SK-N-SH (cell line): ENCODE measurements at regions not wholly inside any gene's neighbourhood (a gene's known extent, or its start where the extent isn't known, plus 50 kb on each side); places are given as distances from the start of the nearest gene placed in this dataset.

Source experiments
- CTCF ChIA-PET: fragments of 300-600, 350-600 bp; formaldehyde crosslinking; extraction: SDS; loops from one replicate; lab custom pipeline; 2021; lab: Yijun Ruan, JAX
- POLR2A ChIA-PET: fragments of 350-600 bp; sonication (Branson Sonifier 250); formaldehyde crosslinking; extraction: SDS; loops from one replicate; lab custom pipeline; 2020; ENCODE audit warnings: antibody characterized with exemption, inconsistent platforms; lab: Yijun Ruan, JAX
- DNase-seq: peaks from one replicate; pipeline ENCODE4 v3.0.0; 2012
- H2AFZ ChIP-seq: fragments of 200-600 bp; sonication (generic); 2 replicates; pipeline ENCODE4 v1.8.1; 2016; ENCODE audit warnings: antibody characterized with exemption, mild to moderate bottlenecking, low read depth
- H3F3A ChIP-seq: fragments of 200-600 bp; sonication (generic); replicated peaks from 2 replicates; pipeline ENCODE3; 2016; ENCODE audit warnings: antibody characterized with exemption, mild to moderate bottlenecking; ENCODE audit not compliant: insufficient read depth
- H3K27ac ChIP-seq, 2 experiments: fragments of 200-500 bp in 1 of 2; fragments of 200-600 bp in 1 of 2; sonication (Bioruptor generic) in 1 of 2; sonication (generic), shearing (Covaris generic) in 1 of 2; 2 replicates each; pipeline versions ENCODE4 v1.5.1 to v1.6.1; 2014 to 2016; ENCODE audit warnings: low read depth in 2 of 2, inconsistent platforms in 1 of 2, low read length in 1 of 2, mild to moderate bottlenecking in 1 of 2, mixed read lengths in 1 of 2
- H3K27me3 ChIP-seq: fragments of 200-600 bp; sonication (generic), shearing (Covaris generic); 2 replicates; pipeline ENCODE4 v1.6.1; 2016; ENCODE audit warnings: mixed run types; ENCODE audit not compliant: insufficient read depth
- H3K36me3 ChIP-seq, 2 experiments: fragments of 200-500 bp in 1 of 2; fragments of 200-600 bp in 1 of 2; sonication (Bioruptor generic) in 1 of 2; sonication (generic) in 1 of 2; replicated peaks in 1 of 2; 2 replicates each; pipeline versions ENCODE3 to v1.5.1; 2014 to 2016; ENCODE audit warnings: low read length in 1 of 2, mild to moderate bottlenecking in 1 of 2; ENCODE audit not compliant: insufficient read depth in 2 of 2, control insufficient read depth in 1 of 2
- H3K4me1 ChIP-seq, 2 experiments: fragments of 200-500 bp in 1 of 2; fragments of 200-600 bp in 1 of 2; sonication (Bioruptor generic) in 1 of 2; sonication (generic), shearing (Covaris generic) in 1 of 2; 2 replicates each; pipeline versions ENCODE4 v1.5.1 to v1.6.1; 2014 to 2016; ENCODE audit warnings: low read depth in 1 of 2, low read length in 1 of 2, mixed run types in 1 of 2; ENCODE audit not compliant: insufficient read depth in 2 of 2, control insufficient read depth in 1 of 2
- H3K4me2 ChIP-seq: fragments of 200-600 bp; sonication (generic), shearing (Covaris generic); 2 replicates; pipeline ENCODE4 v1.6.1; 2017; ENCODE audit warnings: mixed run types
- H3K4me3 ChIP-seq, 2 experiments: fragments of 200-500 bp in 1 of 2; fragments of 200-600 bp in 1 of 2; sonication (Bioruptor generic) in 1 of 2; sonication (generic), shearing (Covaris generic) in 1 of 2; 2 replicates each; pipeline versions ENCODE4 v1.5.1 to v1.8.1; 2014 to 2016; ENCODE audit warnings: low read depth in 2 of 2, inconsistent platforms in 1 of 2, low read length in 1 of 2, mild to moderate bottlenecking in 1 of 2, mixed read lengths in 1 of 2, moderate library complexity in 1 of 2
- H3K79me2 ChIP-seq: fragments of 200-600 bp; sonication (generic); 2 replicates; pipeline ENCODE4 v1.8.1; 2017; ENCODE audit warnings: mild to moderate bottlenecking; ENCODE audit not compliant: insufficient read depth
- H3K9ac ChIP-seq: fragments of 200-600 bp; sonication (generic); 2 replicates; pipeline ENCODE4 v1.6.1; 2017; ENCODE audit warnings: mixed run types
- H3K9me2 ChIP-seq: fragments of 200-600 bp; sonication (generic); 2 replicates; pipeline ENCODE4 v1.6.1; 2017; ENCODE audit warnings: mixed run types
- H3K9me3 ChIP-seq: fragments of 200-600 bp; sonication (generic); 2 replicates; pipeline ENCODE4 v1.6.1; 2017; ENCODE audit warnings: mixed run types, mild to moderate bottlenecking, moderate library complexity
- H4K20me1 ChIP-seq: fragments of 200-600 bp; sonication (generic); 2 replicates; pipeline ENCODE4 v1.6.1; 2017; ENCODE audit warnings: mild to moderate bottlenecking, mixed run types; ENCODE audit not compliant: insufficient read depth
- CHD2 ChIP-seq: fragments of 150-350 bp; IDR thresholded peaks from 2 replicates; pipeline ENCODE4 v1.6.1; 2018; ENCODE audit warnings: low read length; ENCODE audit not compliant: partially characterized antibody
- FOXJ3 ChIP-seq: sonication (generic); formaldehyde crosslinking; IDR thresholded peaks from 2 replicates; pipeline ENCODE4 v1.5.1; 2020; ENCODE audit warnings: mild to moderate bottlenecking, missing genetic modification reagents
- FOXM1 ChIP-seq: IDR thresholded peaks from 2 replicates; pipeline ENCODE4 v1.4.0; 2012; ENCODE audit warnings: low read depth, mild to moderate bottlenecking
- GATA2 ChIP-seq: sonication (generic); formaldehyde crosslinking; IDR thresholded peaks from 2 replicates; pipeline ENCODE4 v1.5.0; 2020; ENCODE audit warnings: mild to moderate bottlenecking, missing genetic modification reagents
- JUND ChIP-seq: IDR thresholded peaks from 2 replicates; pipeline ENCODE4 v1.4.0; 2012
- MEF2A ChIP-seq: IDR thresholded peaks from 2 replicates; pipeline ENCODE4 v1.4.0; 2012; ENCODE audit warnings: low read depth, borderline replicate concordance
- MXI1 ChIP-seq: IDR thresholded peaks from 2 replicates; pipeline ENCODE4 v1.6.1; 2012; ENCODE audit warnings: mild to moderate bottlenecking, low read depth, low read length, improper control_type of control experiment
- POLR2AphosphoS5 ChIP-seq: IDR thresholded peaks from 2 replicates; pipeline ENCODE4 v1.6.1; 2012; ENCODE audit warnings: low read depth, low read length
- RFX5 ChIP-seq: IDR thresholded peaks from 2 replicates; pipeline ENCODE4 v1.6.1; 2012; ENCODE audit warnings: mild to moderate bottlenecking, improper control_type of control experiment, low read length
- SIN3A ChIP-seq: IDR thresholded peaks from 2 replicates; pipeline ENCODE4 v1.6.1; 2012; ENCODE audit warnings: low read depth, mild to moderate bottlenecking, low read length, moderate library complexity, borderline replicate concordance
- TAF1 ChIP-seq: IDR thresholded peaks from 2 replicates; pipeline ENCODE4 v1.6.1; 2012; ENCODE audit warnings: low read depth, mild to moderate bottlenecking, low read length, moderate library complexity, borderline replicate concordance
- TCF12 ChIP-seq: IDR thresholded peaks from 2 replicates; pipeline ENCODE4 v1.4.0; 2012
- WGBS: methylation state at CpG from one replicate; pipeline ENCODE4 v1.1.6; 2017; ENCODE audit warnings: low lambda C conversion rate; 5-methylcytosine and 5-hydroxymethylcytosine counted together
- TF ChIP-seq, protein P1 (sequence below): IDR thresholded peaks from 2 replicates; pipeline ENCODE4; 2012
- TF ChIP-seq, protein P2 (sequence below): fragments of 150-350 bp; IDR thresholded peaks from 2 replicates; pipeline ENCODE4 v1.6.1; 2016; ENCODE audit warnings: mild to moderate bottlenecking, low read depth, low read length
- TF ChIP-seq, protein P3 (sequence below): IDR thresholded peaks from 2 replicates; pipeline ENCODE4 v1.4.0; 2012; ENCODE audit warnings: low read depth, borderline replicate concordance
- TF ChIP-seq, protein P4 (sequence below): fragments of 150-350 bp; IDR thresholded peaks from 2 replicates; pipeline ENCODE4 v1.6.1; 2017; ENCODE audit warnings: antibody characterized with exemption, low read length, low read depth, borderline replicate concordance
- TF ChIP-seq, protein P5 (sequence below): IDR thresholded peaks from 2 replicates; pipeline ENCODE4 v1.4.0; 2012; ENCODE audit warnings: low read depth, borderline replicate concordance

DNA sequence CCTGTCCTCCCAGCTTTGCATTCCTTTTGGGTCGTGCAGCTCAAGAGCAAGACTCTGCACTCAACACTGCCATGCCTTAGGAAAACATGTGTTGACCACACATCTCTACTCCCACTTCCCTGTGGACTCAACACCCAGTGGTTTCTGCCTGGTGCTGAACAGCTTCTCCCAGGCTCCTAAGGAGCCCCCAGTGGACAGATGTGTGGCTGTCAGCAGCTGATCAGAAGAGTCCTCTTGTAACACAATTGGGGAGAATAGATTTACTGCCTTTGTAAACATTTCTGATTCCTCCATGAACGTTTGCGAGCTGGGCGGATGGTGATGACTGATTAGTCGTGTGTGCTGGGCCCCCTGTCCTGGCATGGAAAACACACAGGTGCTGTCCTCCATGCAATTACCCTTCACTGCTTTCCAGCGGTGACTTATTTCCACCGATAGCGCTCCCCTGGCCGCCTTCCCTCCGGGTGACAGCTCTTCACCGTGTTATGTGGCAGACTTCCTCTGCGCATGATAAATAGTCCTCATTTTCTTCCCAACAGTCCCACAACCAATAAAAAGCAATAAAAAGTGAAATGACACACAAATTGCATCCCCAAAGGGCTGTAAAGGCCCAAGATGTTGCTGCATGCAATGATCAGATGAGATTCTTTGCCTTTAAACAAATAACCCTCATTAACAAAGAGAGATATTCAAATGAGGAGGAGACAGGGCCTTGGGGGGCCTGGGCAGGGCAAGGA, 249.4 kb upstream of the AJAP1 start:
- H3K4me2 ChIP-seq = no peak overlapping the region
- TF ChIP-seq, protein P1, sequence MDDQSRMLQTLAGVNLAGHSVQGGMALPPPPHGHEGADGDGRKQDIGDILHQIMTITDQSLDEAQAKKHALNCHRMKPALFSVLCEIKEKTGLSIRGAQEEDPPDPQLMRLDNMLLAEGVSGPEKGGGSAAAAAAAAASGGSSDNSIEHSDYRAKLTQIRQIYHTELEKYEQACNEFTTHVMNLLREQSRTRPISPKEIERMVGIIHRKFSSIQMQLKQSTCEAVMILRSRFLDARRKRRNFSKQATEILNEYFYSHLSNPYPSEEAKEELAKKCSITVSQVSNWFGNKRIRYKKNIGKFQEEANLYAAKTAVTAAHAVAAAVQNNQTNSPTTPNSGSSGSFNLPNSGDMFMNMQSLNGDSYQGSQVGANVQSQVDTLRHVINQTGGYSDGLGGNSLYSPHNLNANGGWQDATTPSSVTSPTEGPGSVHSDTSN = no peak
- TF ChIP-seq, protein P2, sequence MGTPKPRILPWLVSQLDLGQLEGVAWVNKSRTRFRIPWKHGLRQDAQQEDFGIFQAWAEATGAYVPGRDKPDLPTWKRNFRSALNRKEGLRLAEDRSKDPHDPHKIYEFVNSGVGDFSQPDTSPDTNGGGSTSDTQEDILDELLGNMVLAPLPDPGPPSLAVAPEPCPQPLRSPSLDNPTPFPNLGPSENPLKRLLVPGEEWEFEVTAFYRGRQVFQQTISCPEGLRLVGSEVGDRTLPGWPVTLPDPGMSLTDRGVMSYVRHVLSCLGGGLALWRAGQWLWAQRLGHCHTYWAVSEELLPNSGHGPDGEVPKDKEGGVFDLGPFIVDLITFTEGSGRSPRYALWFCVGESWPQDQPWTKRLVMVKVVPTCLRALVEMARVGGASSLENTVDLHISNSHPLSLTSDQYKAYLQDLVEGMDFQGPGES = no peak
- TF ChIP-seq TCF12 (no peak), MEF2A (no peak), GATA2 (CRISPR knock-in tag) (no peak), CHD2 (no peak), POLR2AphosphoS5 (no peak), FOXJ3 (no peak), SIN3A (no peak), MXI1 (no peak), RFX5 (no peak), JUND (no peak), FOXM1 (no peak), TAF1 (no peak)
- TF ChIP-seq, protein P3, sequence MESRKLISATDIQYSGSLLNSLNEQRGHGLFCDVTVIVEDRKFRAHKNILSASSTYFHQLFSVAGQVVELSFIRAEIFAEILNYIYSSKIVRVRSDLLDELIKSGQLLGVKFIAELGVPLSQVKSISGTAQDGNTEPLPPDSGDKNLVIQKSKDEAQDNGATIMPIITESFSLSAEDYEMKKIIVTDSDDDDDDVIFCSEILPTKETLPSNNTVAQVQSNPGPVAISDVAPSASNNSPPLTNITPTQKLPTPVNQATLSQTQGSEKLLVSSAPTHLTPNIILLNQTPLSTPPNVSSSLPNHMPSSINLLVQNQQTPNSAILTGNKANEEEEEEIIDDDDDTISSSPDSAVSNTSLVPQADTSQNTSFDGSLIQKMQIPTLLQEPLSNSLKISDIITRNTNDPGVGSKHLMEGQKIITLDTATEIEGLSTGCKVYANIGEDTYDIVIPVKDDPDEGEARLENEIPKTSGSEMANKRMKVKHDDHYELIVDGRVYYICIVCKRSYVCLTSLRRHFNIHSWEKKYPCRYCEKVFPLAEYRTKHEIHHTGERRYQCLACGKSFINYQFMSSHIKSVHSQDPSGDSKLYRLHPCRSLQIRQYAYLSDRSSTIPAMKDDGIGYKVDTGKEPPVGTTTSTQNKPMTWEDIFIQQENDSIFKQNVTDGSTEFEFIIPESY = no peak
- TF ChIP-seq, protein P4, sequence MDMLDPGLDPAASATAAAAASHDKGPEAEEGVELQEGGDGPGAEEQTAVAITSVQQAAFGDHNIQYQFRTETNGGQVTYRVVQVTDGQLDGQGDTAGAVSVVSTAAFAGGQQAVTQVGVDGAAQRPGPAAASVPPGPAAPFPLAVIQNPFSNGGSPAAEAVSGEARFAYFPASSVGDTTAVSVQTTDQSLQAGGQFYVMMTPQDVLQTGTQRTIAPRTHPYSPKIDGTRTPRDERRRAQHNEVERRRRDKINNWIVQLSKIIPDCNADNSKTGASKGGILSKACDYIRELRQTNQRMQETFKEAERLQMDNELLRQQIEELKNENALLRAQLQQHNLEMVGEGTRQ = no peak
- TF ChIP-seq, protein P5, sequence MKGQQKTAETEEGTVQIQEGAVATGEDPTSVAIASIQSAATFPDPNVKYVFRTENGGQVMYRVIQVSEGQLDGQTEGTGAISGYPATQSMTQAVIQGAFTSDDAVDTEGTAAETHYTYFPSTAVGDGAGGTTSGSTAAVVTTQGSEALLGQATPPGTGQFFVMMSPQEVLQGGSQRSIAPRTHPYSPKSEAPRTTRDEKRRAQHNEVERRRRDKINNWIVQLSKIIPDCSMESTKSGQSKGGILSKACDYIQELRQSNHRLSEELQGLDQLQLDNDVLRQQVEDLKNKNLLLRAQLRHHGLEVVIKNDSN = no peak
- TF ChIP-seq, all 33 proteins: peak for 0
- Histone ChIP-seq H3K27ac (no peak overlapping the region), H3K9me2 (no peaks in the 10 kb centered on the region), H4K20me1 (no peaks in the 10 kb centered on the region), H3K79me2 (no peaks in the 10 kb centered on the region), H3K9me3 (no peaks in the 10 kb centered on the region), H3K9ac (no peak overlapping the region), H2AFZ (no peak overlapping the region), H3K4me1 (no peaks in the 10 kb centered on the region), H3K36me3 (no peaks in the 10 kb centered on the region), H3K27me3 (no peaks in the 10 kb centered on the region), H3K4me3 (no peak overlapping the region), H3F3A (no peaks in the 10 kb centered on the region)
- WGBS = 53% methylated on average over 12 of the region's 12 CpGs
- no peak for DNase-seq
- ChIA-PET CTCF (no interaction called here), POLR2A (no interaction called here)
